Loucy (cell line): ENCODE measurements at regions not wholly inside any gene's neighbourhood (a gene's known extent, or its start where the extent isn't known, plus 50 kb on each side); places are given as distances from the start of the nearest gene placed in this dataset.

Experiments
- CTCF ChIP-seq: fragments of 200-600 bp; sonication (generic); conservative IDR thresholded peaks from 2 replicates; pipeline ENCODE4 v1.5.1; 2014; ENCODE audit warnings: mild to moderate bottlenecking, antibody characterized with exemption, low read length
- EZH2phosphoT487 ChIP-seq: fragments of 200-600 bp; IDR thresholded peaks from 2 replicates; pipeline ENCODE4 v1.6.1; 2018; ENCODE audit warnings: antibody characterized with exemption, mild to moderate bottlenecking, moderate library complexity, borderline replicate concordance

GRCh38 chr2:151032741-151033191, 228.9 kb downstream of the RBM43 start:
- TF ChIP-seq CTCF (no peak), EZH2phosphoT487 (no peak)
